PFSK-1 (cell line): ENCODE measurements at regions not wholly inside any gene's neighbourhood (a gene's known extent, or its start where the extent isn't known, plus 50 kb on each side); places are given as distances from the start of the nearest gene placed in this dataset.

Experiments used
- POLR2AphosphoS5 ChIP-seq: IDR thresholded peaks from 2 replicates; pipeline ENCODE4 v1.6.1; 2012; ENCODE audit warnings: low read depth, mild to moderate bottlenecking, control low read depth, low read length, moderate library complexity
- REST ChIP-seq, 2 experiments: IDR thresholded peaks; 2 replicates each; pipeline versions ENCODE4 v1.6.1 to v1.8.0; 2011 to 2012; ENCODE audit warnings: low read depth in 2 of 2, low read length in 2 of 2, control low read depth in 1 of 2, inconsistent platforms in 1 of 2, mild to moderate bottlenecking in 1 of 2, moderate library complexity in 1 of 2; ENCODE audit not compliant: insufficient read depth in 1 of 2

DNA sequence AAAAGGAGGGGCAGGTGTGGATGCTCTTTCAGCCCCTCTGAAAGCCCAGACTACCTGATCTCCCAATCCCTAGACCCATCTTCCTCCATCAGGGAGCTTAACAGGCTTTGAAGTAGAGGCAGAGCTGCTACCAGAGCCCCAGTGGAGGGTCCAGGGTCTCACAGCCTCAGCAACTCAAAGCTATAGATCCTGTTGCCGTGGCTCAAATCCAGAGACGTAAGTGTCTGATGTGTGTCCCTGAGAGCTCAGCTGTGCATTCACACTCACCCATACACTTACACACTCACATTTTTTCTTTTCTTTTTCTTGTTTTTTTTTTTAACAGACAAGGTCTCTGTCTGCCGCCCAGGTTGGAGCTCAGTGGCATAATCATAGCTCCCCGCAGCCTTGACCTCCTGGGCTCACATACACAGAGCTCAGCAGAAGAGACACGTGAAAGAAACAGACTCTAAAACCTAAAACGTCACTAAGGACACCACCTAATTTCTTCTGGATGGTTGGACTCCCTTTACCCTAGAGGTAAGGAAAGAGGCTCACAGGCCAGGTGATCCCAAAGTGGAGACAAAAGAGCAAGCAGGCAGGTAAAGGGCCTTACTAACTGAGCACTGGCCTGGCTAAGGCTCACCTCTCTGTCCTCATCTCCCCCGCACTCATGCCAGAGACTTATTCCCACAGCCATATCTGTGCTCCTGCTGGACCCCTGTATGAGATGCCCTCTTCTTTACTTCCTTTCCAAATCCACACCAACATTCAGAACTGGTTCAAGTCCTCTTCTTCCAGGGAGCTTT is 80.7 kb downstream of the SCN11A start:
- TF ChIP-seq POLR2AphosphoS5 = no peak
- no peak for TF ChIP-seq REST (IDR thresholded peaks at IDR 0.05; ENCODE audit: insufficient read depth in 1 of 2, low read depth in 2 of 2, low read length in 2 of 2)
